Suprapubic skin (tissue), 4 donors: ENCODE measurements at regions not wholly inside any gene's neighbourhood (a gene's known extent, or its start where the extent isn't known, plus 50 kb on each side); places are given as distances from the start of the nearest gene placed in this dataset.
"Not testable (repeated sequence)": the region's sequence is repeated elsewhere in the genome, so short reads cannot be mapped to it uniquely, and the experiment has no call there.

Experiments used
- DNase-seq, 2 donors: peaks; one replicate each; pipeline ENCODE4 v3.0.0-alpha.2; 2019; ENCODE audit warnings: low spot score in 2 of 2
- H3K27ac ChIP-seq: fragments of 200-600 bp; sonication (generic); one replicate; pipeline ENCODE4 v1.5.1; 2019
- H3K27me3 ChIP-seq: fragments of 200-600 bp; sonication (generic); one replicate; pipeline ENCODE4 v1.5.1; 2019
- H3K36me3 ChIP-seq: fragments of 200-600 bp; sonication (generic); one replicate; pipeline ENCODE4 v1.5.1; 2019
- H3K4me1 ChIP-seq: fragments of 200-600 bp; sonication (generic); one replicate; pipeline ENCODE4 v1.5.1; 2019
- H3K4me3 ChIP-seq: fragments of 200-600 bp; sonication (generic); one replicate; pipeline ENCODE4 v1.5.1; 2019; ENCODE audit warnings: mild to moderate bottlenecking
- H3K9me3 ChIP-seq: fragments of 200-600 bp; sonication (generic); one replicate; pipeline ENCODE4 v1.5.1; 2019
- EP300 ChIP-seq: sonication (generic); formaldehyde crosslinking; IDR thresholded peaks from one replicate; pipeline ENCODE4 v1.6.1; 2017; ENCODE audit warnings: antibody characterized with exemption
- POLR2A ChIP-seq, 2 donors: fragments of 450-650 bp; IDR thresholded peaks; one replicate each; pipeline ENCODE4 v1.6.1; 2017; ENCODE audit warnings: antibody characterized with exemption in 2 of 2, mild to moderate bottlenecking in 2 of 2, moderate library complexity in 2 of 2
- POLR2AphosphoS5 ChIP-seq, 3 donors: sonication (generic); formaldehyde crosslinking; IDR thresholded peaks; one replicate each; pipeline ENCODE4 v1.6.1; 2017; ENCODE audit warnings: antibody characterized with exemption in 3 of 3
- WGBS: methylation state at CpG from one replicate; pipeline ENCODE4 v1.1.5; 2018; 5-methylcytosine and 5-hydroxymethylcytosine counted together
- TF ChIP-seq, protein P1 (sequence below), 2 donors: fragments of 200-600 bp in 1 of 2; fragments of 450-650 bp in 1 of 2; sonication (generic) in 1 of 2; IDR thresholded peaks; one replicate each; pipeline ENCODE4 v1.5.1; 2016 to 2019; ENCODE audit warnings: antibody characterized with exemption in 2 of 2, mild to moderate bottlenecking in 1 of 2, moderate library complexity in 1 of 2

DNA sequence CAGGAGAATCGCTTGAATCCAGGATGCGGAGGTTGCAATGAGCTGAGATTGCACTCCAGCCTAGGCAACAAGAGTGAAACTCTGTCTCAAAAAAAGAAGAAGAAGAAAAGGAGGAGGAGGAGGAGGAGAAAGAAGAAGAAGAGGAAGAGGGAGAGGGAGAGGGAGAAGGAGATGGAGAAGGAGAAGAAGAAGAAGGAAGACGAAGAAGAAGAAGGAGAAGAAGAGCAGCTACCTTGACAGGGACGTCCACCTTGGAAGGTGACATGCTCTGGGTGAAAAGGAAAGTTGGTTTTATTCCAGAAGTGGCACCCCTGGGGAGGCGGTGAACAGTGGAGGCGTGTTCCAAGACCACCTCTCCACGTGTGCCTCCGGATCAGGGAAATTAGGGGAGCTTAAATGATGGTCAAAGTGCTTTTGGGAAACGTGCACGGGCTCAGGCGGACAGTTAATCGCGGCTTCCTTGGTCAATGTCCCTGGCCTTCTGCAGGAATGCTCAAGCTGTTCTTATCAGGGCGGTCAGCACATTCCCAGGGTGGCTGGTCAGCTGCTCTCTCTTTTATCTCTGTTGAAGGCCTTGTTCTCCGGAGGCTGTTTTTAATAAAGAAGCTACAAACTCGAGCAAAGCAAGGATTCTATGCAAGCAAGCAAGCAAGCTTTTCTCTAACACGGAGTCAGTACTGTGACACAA is 78.9 kb upstream of the PEG3 start:
- TF ChIP-seq POLR2A (IDR thresholded peaks at IDR 0.05) (no peak), EP300 (no peak), POLR2AphosphoS5 (IDR thresholded peaks at IDR 0.05) (no peak)
- TF ChIP-seq, protein P1, sequence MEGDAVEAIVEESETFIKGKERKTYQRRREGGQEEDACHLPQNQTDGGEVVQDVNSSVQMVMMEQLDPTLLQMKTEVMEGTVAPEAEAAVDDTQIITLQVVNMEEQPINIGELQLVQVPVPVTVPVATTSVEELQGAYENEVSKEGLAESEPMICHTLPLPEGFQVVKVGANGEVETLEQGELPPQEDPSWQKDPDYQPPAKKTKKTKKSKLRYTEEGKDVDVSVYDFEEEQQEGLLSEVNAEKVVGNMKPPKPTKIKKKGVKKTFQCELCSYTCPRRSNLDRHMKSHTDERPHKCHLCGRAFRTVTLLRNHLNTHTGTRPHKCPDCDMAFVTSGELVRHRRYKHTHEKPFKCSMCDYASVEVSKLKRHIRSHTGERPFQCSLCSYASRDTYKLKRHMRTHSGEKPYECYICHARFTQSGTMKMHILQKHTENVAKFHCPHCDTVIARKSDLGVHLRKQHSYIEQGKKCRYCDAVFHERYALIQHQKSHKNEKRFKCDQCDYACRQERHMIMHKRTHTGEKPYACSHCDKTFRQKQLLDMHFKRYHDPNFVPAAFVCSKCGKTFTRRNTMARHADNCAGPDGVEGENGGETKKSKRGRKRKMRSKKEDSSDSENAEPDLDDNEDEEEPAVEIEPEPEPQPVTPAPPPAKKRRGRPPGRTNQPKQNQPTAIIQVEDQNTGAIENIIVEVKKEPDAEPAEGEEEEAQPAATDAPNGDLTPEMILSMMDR (IDR thresholded peaks at IDR 0.05), result no peak
- 72% methylated on average over 17 of the region's 17 CpGs for WGBS

DNA sequence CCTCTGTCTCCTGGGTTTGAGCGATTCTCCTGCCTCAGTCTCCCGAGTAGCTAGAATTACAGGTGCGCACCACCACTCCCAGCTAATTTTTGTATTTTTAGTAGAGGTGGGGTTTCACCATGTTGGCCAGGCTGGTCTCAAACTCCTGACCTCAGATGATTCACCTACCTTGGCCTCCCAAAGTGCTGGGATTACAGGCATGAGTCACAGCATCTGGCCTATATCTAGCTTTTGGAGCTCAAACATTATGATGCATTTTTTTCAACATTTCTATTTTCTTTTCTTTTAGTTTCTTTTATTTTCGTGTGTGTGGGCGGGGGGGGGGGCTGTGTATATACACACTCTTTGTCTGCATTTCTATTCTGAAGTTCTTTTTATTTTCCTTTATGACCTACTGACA is 85.6 kb upstream of the PEG3 start:
- WGBS, result 91% methylated on average over 5 of the region's 5 CpGs
- H3K36me3 ChIP-seq, H3K9me3 ChIP-seq, H3K4me1 ChIP-seq, DNase-seq, H3K27ac ChIP-seq, H3K27me3 ChIP-seq, H3K4me3 ChIP-seq: not testable (repeated sequence)

More for the DNA sequence above, 78.9 kb upstream of the PEG3 start:
- no peak overlapping the region for H3K27ac ChIP-seq
- H3K4me1 ChIP-seq, result no peaks in the 10 kb centered on the region
- peaks cover 3% of the 10 kb centered on the region for H3K9me3 ChIP-seq
- no peaks in the 10 kb centered on the region for H3K27me3 ChIP-seq
- no peaks in the 10 kb centered on the region for H3K36me3 ChIP-seq
- no peak for DNase-seq
- H3K4me3 ChIP-seq, result no peak overlapping the region

DNA sequence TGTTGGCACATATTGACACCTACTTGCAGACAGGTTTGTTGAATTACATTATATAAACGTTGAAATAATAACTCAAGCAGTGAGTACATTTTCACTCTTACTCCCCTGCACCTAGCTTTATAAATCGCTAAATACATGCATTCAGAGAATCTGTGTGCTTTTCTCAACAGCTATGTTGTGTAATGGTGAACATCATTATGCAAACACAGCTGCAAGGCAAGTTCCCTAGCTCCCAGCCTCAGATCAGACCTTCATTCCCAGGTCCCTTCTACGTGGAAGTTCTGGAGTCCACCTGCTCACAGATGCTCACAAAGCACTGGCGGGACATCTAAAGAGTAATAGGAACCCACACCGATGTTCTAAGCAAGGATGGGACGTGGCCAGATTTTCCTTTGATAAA is 86.8 kb upstream of the PEG3 start:
- no peaks in the 10 kb centered on the region for H3K36me3 ChIP-seq
- no peak for DNase-seq
- H3K4me3 ChIP-seq, result no peak overlapping the region
- H3K27ac ChIP-seq, result no peak overlapping the region
- H3K9me3 ChIP-seq, result peaks cover 8% of the 10 kb centered on the region
- TF ChIP-seq, protein P1 (IDR thresholded peaks at IDR 0.05), result no peak
- no peak for TF ChIP-seq POLR2A (IDR thresholded peaks at IDR 0.05)
- TF ChIP-seq EP300, result no peak
- no peak for TF ChIP-seq POLR2AphosphoS5 (IDR thresholded peaks at IDR 0.05)
- WGBS, result 82% methylated on average over 6 of the region's 6 CpGs
- H3K27me3 ChIP-seq, result no peaks in the 10 kb centered on the region
- no peaks in the 10 kb centered on the region for H3K4me1 ChIP-seq

DNA sequence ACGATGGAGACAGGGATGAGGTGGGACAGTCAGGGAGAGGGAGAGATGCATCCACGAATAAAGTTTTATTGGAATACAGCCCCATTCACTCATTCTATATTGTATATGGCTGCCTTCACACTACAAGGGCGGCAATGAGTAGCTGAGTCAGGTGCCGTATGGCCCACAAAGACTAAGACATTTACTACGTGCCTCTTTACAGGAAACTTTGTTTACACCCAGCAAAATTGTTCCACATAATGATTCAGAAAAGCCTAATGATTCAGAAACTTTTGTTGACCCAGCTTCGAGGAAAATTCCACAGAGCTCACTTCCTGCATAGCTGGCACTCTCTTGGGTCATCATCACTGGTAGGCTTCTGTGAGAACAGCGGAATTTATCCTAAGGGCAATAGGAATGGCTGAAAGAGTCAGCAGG is 87.3 kb upstream of the PEG3 start:
- peaks cover 8% of the 10 kb centered on the region for H3K9me3 ChIP-seq

DNA sequence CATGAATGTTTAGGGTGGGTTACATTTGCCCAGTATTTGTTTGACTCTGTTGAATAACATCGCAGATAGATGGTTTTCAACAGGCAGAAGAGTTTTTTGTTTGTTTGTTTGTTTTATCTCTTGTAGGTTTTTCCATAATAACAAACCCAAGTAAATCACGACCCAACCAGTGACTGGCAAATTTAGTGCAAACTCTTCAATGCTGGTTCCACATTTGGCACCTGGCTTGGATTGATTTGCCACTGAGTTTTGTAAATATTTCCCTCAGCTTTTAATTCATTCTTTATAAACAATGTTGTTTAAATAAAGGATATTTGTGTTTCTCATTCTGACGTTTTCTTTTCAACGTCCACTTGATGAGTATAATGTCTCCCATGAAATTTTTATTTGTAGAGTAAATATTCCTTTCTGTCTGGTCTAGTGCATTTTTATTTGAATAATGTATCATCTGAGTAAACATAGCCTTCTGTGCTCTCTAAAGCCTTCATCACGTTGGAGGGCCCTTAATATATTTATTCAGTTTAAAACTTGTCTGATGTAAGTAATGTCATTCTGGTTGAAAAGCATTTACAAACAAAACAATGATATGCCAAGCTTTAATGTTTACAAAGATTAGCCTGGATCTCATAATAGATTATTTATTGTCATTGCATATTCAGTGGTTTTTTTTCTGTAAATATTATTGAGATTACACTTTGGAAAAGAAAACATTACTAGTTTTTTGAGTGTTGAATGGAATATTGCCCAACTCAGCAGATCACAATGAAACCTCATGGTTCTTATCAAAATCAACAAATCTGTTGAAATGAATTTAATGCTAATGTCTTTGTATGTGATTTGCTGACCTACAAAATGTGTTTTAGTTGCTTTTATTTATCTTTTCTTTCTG is 90.4 kb upstream of the PEG3 start:
- Histone ChIP-seq H3K9me3 (peaks cover 5% of the 10 kb centered on the region), H3K36me3 (no peaks in the 10 kb centered on the region), H3K27me3 (no peaks in the 10 kb centered on the region), H3K4me1 (no peaks in the 10 kb centered on the region), H3K4me3 (no peak overlapping the region), H3K27ac (no peak overlapping the region)
- DNase-seq, result no peak
- 67% methylated on average over 5 of the region's 5 CpGs for WGBS
- TF ChIP-seq POLR2AphosphoS5 (IDR thresholded peaks at IDR 0.05), result no peak
- TF ChIP-seq EP300, result no peak
- TF ChIP-seq, protein P1 (IDR thresholded peaks at IDR 0.05), result no peak
- no peak for TF ChIP-seq POLR2A (IDR thresholded peaks at IDR 0.05)

More for the DNA sequence above, 87.3 kb upstream of the PEG3 start:
- no peak overlapping the region for H3K27ac ChIP-seq
- WGBS, result 68% methylated on average over 7 of the region's 7 CpGs
- H3K4me3 ChIP-seq, result no peak overlapping the region
- H3K27me3 ChIP-seq, result no peaks in the 10 kb centered on the region
- no peak for DNase-seq
- no peak for TF ChIP-seq EP300
- TF ChIP-seq POLR2AphosphoS5 (IDR thresholded peaks at IDR 0.05), result no peak
- TF ChIP-seq, protein P1 (IDR thresholded peaks at IDR 0.05), result no peak
- no peak for TF ChIP-seq POLR2A (IDR thresholded peaks at IDR 0.05)
- no peaks in the 10 kb centered on the region for H3K4me1 ChIP-seq
- no peaks in the 10 kb centered on the region for H3K36me3 ChIP-seq
